ENCODE measurements at regions not wholly inside any gene's neighbourhood (a gene's known extent, or its start where the extent isn't known, plus 50 kb on each side); places are given as distances from the start of the nearest gene placed in this dataset.

DNA sequence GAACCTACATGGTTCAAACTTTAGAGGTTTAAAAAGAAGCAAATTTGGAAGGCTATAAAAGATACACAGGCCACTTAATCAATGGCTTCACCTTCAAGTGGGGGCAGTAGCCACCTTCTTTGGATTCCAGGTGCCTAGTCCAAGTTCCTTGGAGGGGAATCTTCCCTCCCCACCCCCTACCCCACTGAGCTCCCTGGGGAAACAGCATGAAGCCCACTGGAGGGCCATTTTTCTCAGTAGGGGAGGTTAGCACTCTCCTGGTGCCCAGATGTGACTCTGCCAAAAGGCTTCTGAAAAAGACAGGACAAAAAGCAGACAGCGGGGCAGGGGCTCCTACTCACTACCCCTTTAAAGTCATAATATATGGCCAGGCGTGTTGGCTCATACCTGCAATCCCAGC is 93.9 kb downstream of the KCTD15 start:
- Histone ChIP-seq H3K4me3 (replicated peaks; ENCODE audit: low read depth, low read length) (no peak overlapping the region), H3K36me3 (ENCODE audit: control insufficient read depth, insufficient read depth, low read length) (no peaks in the 10 kb centered on the region), H3K27me3 (replicated peaks; ENCODE audit: control insufficient read depth, insufficient read depth, low read length) (no peaks in the 10 kb centered on the region; the same call in 1 of the 2 replicates)
- no peak for DNase-seq (ENCODE audit: extremely low read depth, insufficient read length)
- TF ChIP-seq, protein P1, sequence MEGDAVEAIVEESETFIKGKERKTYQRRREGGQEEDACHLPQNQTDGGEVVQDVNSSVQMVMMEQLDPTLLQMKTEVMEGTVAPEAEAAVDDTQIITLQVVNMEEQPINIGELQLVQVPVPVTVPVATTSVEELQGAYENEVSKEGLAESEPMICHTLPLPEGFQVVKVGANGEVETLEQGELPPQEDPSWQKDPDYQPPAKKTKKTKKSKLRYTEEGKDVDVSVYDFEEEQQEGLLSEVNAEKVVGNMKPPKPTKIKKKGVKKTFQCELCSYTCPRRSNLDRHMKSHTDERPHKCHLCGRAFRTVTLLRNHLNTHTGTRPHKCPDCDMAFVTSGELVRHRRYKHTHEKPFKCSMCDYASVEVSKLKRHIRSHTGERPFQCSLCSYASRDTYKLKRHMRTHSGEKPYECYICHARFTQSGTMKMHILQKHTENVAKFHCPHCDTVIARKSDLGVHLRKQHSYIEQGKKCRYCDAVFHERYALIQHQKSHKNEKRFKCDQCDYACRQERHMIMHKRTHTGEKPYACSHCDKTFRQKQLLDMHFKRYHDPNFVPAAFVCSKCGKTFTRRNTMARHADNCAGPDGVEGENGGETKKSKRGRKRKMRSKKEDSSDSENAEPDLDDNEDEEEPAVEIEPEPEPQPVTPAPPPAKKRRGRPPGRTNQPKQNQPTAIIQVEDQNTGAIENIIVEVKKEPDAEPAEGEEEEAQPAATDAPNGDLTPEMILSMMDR (IDR thresholded peaks at IDR 0.05; ENCODE audit: insufficient read depth, low read length, poor library complexity, severe bottlenecking): no peak

DNA sequence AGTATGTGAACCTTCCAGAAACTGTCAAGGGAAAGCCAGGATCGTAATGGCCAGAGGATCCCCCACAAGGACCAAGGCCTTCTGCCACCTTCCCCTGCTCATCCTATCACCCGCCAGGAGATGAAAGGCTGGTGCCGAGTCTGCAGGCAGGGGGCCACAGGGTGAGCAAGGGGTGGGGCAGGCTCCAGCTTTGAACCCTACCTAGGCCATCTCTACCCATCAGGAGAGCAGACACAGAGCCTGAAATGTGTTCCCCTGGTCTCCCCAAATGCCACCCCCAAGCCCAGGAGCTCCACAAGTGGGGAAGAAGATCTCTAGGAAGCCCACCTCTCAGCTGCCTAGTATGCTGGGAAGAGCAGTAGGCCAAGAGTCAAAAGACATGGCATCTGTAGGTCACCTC is 95.1 kb downstream of the KCTD15 start:
- Histone ChIP-seq H3K4me3 (replicated peaks; ENCODE audit: low read depth, low read length) (no peak overlapping the region), H3K27me3 (replicated peaks; ENCODE audit: control insufficient read depth, insufficient read depth, low read length) (no peaks in the 10 kb centered on the region; the same call in 1 of the 2 replicates), H3K36me3 (ENCODE audit: control insufficient read depth, insufficient read depth, low read length) (no peaks in the 10 kb centered on the region)
- TF ChIP-seq, protein P1 (IDR thresholded peaks at IDR 0.05; ENCODE audit: insufficient read depth, low read length, poor library complexity, severe bottlenecking): no peak
- no peak for DNase-seq (ENCODE audit: extremely low read depth, insufficient read length)

DNA sequence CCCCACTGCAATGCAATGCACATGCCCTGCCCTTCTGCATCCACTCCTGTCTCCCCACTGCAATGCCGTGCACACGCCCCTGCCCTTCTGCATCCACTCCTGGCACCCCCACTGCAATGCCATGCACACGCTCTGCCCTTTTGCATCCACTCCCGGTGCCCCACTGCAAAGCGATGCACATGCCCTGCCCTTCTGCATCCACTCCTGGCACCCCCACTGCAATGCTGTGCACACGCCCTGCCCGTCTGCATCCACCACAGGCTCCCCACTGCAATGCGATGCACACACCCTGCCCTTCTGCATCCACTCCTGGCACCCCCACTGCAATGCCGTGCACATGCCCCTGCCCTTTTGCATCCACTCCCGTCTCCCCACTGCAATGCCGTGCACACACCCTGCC is 98.1 kb downstream of the KCTD15 start:
- TF ChIP-seq, protein P1 (IDR thresholded peaks at IDR 0.05; ENCODE audit: insufficient read depth, low read length, poor library complexity, severe bottlenecking): no peak
- Histone ChIP-seq H3K4me3 (replicated peaks; ENCODE audit: low read depth, low read length) (no peak overlapping the region), H3K36me3 (ENCODE audit: control insufficient read depth, insufficient read depth, low read length) (no peaks in the 10 kb centered on the region), H3K27me3 (replicated peaks; ENCODE audit: control insufficient read depth, insufficient read depth, low read length) (no peaks in the 10 kb centered on the region; the same call in 1 of the 2 replicates)
- no peak for DNase-seq (ENCODE audit: extremely low read depth, insufficient read length)

DNA sequence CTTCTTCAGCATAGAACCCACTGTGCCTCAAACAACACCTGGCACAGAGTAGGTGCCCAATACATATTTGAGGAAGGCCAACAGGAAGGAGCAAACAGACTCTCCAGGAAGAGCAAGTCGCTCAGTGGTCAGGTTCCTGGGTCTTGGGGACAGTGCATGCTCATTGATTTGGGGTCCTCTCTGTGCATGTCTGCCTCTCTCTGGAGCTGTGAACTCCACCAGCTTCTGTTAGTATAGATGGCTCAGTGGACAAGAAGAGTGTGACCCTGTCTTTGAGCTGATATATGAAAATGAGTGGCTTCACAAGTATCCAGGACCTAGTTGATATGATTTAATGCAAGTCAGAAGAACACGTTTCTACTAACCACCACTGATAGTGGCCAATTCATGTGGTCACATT is 98.7 kb downstream of the KCTD15 start:
- Histone ChIP-seq H3K36me3 (ENCODE audit: control insufficient read depth, insufficient read depth, low read length) (no peaks in the 10 kb centered on the region), H3K27me3 (replicated peaks; ENCODE audit: control insufficient read depth, insufficient read depth, low read length) (no peaks in the 10 kb centered on the region; the same call in 1 of the 2 replicates), H3K4me3 (replicated peaks; ENCODE audit: low read depth, low read length) (no peak overlapping the region)
- no peak for DNase-seq (ENCODE audit: extremely low read depth, insufficient read length)
- TF ChIP-seq, protein P1 (IDR thresholded peaks at IDR 0.05; ENCODE audit: insufficient read depth, low read length, poor library complexity, severe bottlenecking): no peak

DNA sequence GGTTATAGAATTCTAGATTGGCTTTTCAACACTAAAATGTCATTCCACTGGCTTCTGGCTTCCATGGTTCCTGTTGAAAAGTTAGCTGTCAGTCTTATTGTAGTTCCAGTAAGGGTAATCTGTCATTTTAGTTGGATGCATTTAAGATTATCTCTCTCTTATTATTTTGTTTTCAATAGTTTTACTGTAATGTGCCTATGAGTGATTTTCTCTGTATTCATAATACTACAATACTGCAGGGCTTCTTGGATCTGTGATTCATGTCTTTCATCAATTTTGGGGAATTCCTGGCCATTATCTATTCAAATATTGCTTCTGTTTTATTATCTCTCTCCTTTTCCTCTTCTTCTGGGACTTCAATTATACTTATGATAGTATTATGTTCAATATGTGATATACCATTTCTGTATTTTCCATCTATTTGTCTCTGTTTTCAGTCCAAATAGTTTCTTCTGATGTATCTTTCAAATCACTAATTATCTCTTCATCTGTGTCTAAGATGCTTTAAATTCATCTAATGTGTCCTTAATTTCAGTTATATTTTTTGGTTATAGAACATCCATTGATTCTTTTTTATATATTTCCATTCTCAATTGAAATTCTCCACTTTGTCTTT is 101.5 kb downstream of the KCTD15 start:
- no peak overlapping the region for H3K4me3 ChIP-seq (replicated peaks; ENCODE audit: low read depth, low read length)
- DNase-seq (ENCODE audit: extremely low read depth, insufficient read length): no peak
- TF ChIP-seq, protein P1 (IDR thresholded peaks at IDR 0.05; ENCODE audit: insufficient read depth, low read length, poor library complexity, severe bottlenecking): no peak
- H3K27me3 ChIP-seq (replicated peaks; ENCODE audit: control insufficient read depth, insufficient read depth, low read length): no peaks in the 10 kb centered on the region; the same call in 1 of the 2 replicates
- no peaks in the 10 kb centered on the region for H3K36me3 ChIP-seq (ENCODE audit: control insufficient read depth, insufficient read depth, low read length)

DNA sequence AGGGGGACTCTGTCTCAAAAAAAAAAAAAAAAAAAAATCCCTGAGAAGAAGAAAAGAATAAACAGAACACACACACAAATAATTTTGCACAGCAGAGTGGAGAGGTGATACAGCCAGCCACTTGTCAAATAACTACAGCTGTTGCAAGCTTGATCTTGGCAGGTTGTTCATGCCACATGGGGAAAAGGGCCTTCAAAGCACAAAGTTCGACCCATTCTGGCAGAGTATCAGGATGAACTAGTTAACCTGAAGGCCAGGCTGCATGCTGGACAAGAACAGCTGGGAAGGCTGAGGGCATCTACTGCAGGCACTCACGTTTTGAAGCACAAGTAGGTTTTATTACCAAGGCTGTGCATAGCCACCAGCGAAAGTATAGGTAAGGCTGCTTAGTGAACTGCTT is 104.1 kb downstream of the KCTD15 start:
- Histone ChIP-seq H3K27me3 (replicated peaks; ENCODE audit: control insufficient read depth, insufficient read depth, low read length) (peaks cover 1% of the 10 kb centered on the region; the same call in 1 of the 2 replicates), H3K36me3 (ENCODE audit: control insufficient read depth, insufficient read depth, low read length) (no peaks in the 10 kb centered on the region), H3K4me3 (replicated peaks; ENCODE audit: low read depth, low read length) (no peak overlapping the region)
- TF ChIP-seq, protein P1 (IDR thresholded peaks at IDR 0.05; ENCODE audit: insufficient read depth, low read length, poor library complexity, severe bottlenecking): no peak
- no peak for DNase-seq (ENCODE audit: extremely low read depth, insufficient read length)
